Ovary (tissue), 3 donors: ENCODE measurements at regions not wholly inside any gene's neighbourhood (a gene's known extent, or its start where the extent isn't known, plus 50 kb on each side); places are given as distances from the start of the nearest gene placed in this dataset.

Experiments
- CTCF ChIP-seq, 3 donors: fragments of 450-650 bp in 2 of 3; fragments of 200-600 bp in 1 of 3; IDR thresholded peaks; one replicate each; pipeline versions ENCODE4 v1.5.1 to v1.8.0; 2016 to 2022; ENCODE audit warnings: antibody characterized with exemption in 3 of 3, mild to moderate bottlenecking in 1 of 3
- EP300 ChIP-seq: sonication (generic); formaldehyde crosslinking; IDR thresholded peaks from one replicate; pipeline ENCODE4 v1.6.1; 2017; ENCODE audit warnings: antibody characterized with exemption
- POLR2A ChIP-seq: fragments of 450-650 bp; IDR thresholded peaks from one replicate; pipeline ENCODE4 v1.6.1; 2017; ENCODE audit warnings: antibody characterized with exemption, mild to moderate bottlenecking, moderate library complexity
- donor health status: DM: no; HTN: no; CAD: no.

DNA sequence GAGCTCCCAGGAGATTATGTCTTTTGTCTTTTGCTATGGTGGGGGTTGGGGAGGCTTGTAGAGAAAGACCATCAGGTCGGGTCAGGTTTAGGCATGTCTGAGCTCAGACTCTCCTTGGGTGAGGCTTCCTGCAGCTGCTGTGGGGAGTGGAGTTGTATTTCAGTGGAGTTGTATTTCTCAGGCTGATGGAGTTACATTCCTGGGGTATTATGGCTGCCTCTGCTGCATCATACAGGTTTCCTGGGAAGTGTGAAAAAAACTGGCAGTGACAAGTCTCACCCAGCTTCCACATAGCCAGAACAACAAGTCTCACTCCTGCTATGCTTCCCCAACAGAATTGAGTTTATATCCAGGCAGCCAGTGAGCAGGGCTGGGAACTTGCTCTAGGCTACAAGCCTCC lies 119.3 kb downstream of the VSIG4 start:
- TF ChIP-seq EP300 (no peak), POLR2A (no peak), CTCF (IDR thresholded peaks at IDR 0.05) (no peak)
